OCI-LY3 (cell line): ENCODE measurements at regions not wholly inside any gene's neighbourhood (a gene's known extent, or its start where the extent isn't known, plus 50 kb on each side); places are given as distances from the start of the nearest gene placed in this dataset.

Experiments
- H2AFZ ChIP-seq: fragments of 200-600, 300-600 bp; shearing (Covaris generic); 2 replicates; pipeline ENCODE4 v1.6.0; 2014; ENCODE audit warnings: antibody characterized with exemption, low read depth, low read length
- H3K27ac ChIP-seq: fragments of 200-600, 300-600 bp; sonication (generic); 2 replicates; pipeline ENCODE4 v1.5.1; 2014; ENCODE audit warnings: mild to moderate bottlenecking, low read length, moderate library complexity, mixed read lengths
- H3K27me3 ChIP-seq: fragments of 200-600, 300-600 bp; sonication (generic); 2 replicates; pipeline ENCODE4 v1.6.1; 2014; ENCODE audit warnings: low read depth, low read length, mixed read lengths
- H3K36me3 ChIP-seq: fragments of 200-600, 300-600 bp; sonication (generic); replicated peaks from 2 replicates; pipeline ENCODE3; 2014; ENCODE audit warnings: low read depth, low read length, mixed read lengths
- H3K4me1 ChIP-seq: fragments of 300-600, 200-600 bp; sonication (generic); 2 replicates; pipeline ENCODE4 v1.6.1; 2014; ENCODE audit warnings: low read length, mixed read lengths
- H3K4me2 ChIP-seq: fragments of 200-600, 300-600 bp; sonication (generic); 2 replicates; pipeline ENCODE4 v1.6.1; 2014; ENCODE audit warnings: low read length, mixed read lengths
- H3K4me3 ChIP-seq: fragments of 300-600, 200-600 bp; sonication (generic); 2 replicates; pipeline ENCODE4 v1.5.1; 2014; ENCODE audit warnings: antibody characterized with exemption, mild to moderate bottlenecking, low read length, moderate library complexity
- H3K79me2 ChIP-seq: fragments of 300-600, 200-600 bp; shearing (Covaris generic); 2 replicates; pipeline ENCODE4 v1.6.1; 2014; ENCODE audit warnings: mild to moderate bottlenecking, low read length, mixed read lengths
- H3K9ac ChIP-seq: fragments of 300-600, 200-600 bp; shearing (Covaris generic); 2 replicates; pipeline ENCODE4 v1.6.0; 2014; ENCODE audit warnings: mild to moderate bottlenecking, low read length, moderate library complexity
- H3K9me3 ChIP-seq: fragments of 200-600, 300-600 bp; shearing (Covaris generic); 2 replicates; pipeline ENCODE4 v1.6.1; 2014; ENCODE audit warnings: low read length, mixed read lengths; ENCODE audit not compliant: insufficient read depth
- H4K20me1 ChIP-seq: fragments of 200-600, 300-600 bp; sonication (generic); 2 replicates; pipeline ENCODE4 v1.6.1; 2016; ENCODE audit warnings: low read length, mixed read lengths; ENCODE audit not compliant: insufficient read depth
- CTCF ChIP-seq: fragments of 200-600, 300-600 bp; sonication (generic); IDR thresholded peaks from 2 replicates; pipeline ENCODE4 v1.5.1; 2014; ENCODE audit warnings: antibody characterized with exemption, low read length, low read depth
- EZH2phosphoT487 ChIP-seq: fragments of 200-600 bp; shearing (Covaris generic); IDR thresholded peaks from 2 replicates; pipeline ENCODE4 v1.6.1; 2018; ENCODE audit warnings: antibody characterized with exemption, mixed run types, low read depth

GRCh38 chr1:219264561-219264960 lies 90.9 kb downstream of the LYPLAL1 start:
- no peak overlapping the region for H3K9ac ChIP-seq
- H3K9me3 ChIP-seq: peaks cover 6% of the 10 kb centered on the region; the same call in 1 of the 2 replicates
- H3K4me1 ChIP-seq: no peaks in the 10 kb centered on the region
- no peaks in the 10 kb centered on the region for H3K79me2 ChIP-seq
- TF ChIP-seq EZH2phosphoT487 (no peak), CTCF (no peak)
- H2AFZ ChIP-seq: no peak overlapping the region
- no peaks in the 10 kb centered on the region for H3K36me3 ChIP-seq
- no peaks in the 10 kb centered on the region for H3K27me3 ChIP-seq
- no peak overlapping the region for H3K4me3 ChIP-seq
- no peak overlapping the region for H3K4me2 ChIP-seq
- no peaks in the 10 kb centered on the region for H4K20me1 ChIP-seq
- H3K27ac ChIP-seq: no peak overlapping the region
